VCaP (cell line): ENCODE measurements at regions not wholly inside any gene's neighbourhood (a gene's known extent, or its start where the extent isn't known, plus 50 kb on each side); places are given as distances from the start of the nearest gene placed in this dataset.

Experiments used
- H3K27ac ChIP-seq: fragments of 450-650 bp; 2 replicates; pipeline ENCODE4 v1.5.1; 2017
- CTCF ChIP-seq: fragments of 450-650 bp; conservative IDR thresholded peaks from 2 replicates; pipeline ENCODE4 v1.5.1; 2017; ENCODE audit warnings: mild to moderate bottlenecking, moderate library complexity

DNA sequence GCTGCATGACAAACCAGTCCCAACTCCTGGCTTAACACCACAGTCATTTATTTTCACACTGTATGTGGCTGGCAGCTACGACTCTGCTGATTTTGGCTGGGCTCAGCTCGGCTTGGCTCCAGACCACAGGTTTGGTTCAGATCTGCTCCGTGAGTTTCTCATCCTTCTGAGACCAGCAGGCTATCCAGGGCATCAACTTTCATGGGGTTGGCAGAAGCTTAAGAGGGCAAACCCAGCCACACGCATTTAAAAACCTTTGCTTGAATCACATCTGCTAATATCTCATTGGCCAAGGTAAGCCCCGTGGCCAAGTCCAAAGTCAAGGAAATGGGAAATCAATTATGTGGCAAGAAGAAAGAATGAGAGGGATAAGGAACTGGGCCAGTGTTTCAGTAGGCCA is 574.2 kb downstream of the MATN1 start:
- H3K27ac ChIP-seq = no peak overlapping the region
- no peak for TF ChIP-seq CTCF

DNA sequence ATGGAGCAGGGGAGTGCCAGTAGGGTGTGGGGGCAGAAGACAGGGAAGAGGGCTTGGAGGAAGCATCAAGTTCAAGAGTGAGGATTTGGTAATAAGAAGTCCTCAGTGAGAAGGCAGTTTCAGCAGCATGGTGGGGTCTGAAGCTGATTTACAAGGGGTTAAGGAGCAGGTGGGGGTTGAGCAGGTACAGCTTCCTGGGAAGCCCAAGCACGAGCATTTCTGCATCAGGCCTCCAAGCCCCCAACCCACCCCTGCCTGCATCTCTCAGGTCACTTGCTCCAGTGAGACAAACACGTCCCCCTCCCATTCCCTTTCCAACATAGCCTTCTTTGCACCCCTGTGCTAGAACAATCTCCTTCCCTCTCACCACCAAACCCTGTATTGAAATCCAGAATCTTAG is 574.7 kb downstream of the MATN1 start:
- no peak overlapping the region for H3K27ac ChIP-seq
- no peak for TF ChIP-seq CTCF

- H3K27ac ChIP-seq = no peak overlapping the region
- TF ChIP-seq CTCF = no peak
Measured at GRCh38 chr1:30147188-30147587, 576.2 kb downstream of the MATN1 start.

GRCh38 chr1:30146448-30146847 is 576.9 kb downstream of the MATN1 start:
- H3K27ac ChIP-seq = no peak overlapping the region
- no peak for TF ChIP-seq CTCF

GRCh38 chr1:30145723-30146303 is 577.6 kb downstream of the MATN1 start:
- H3K27ac ChIP-seq = no peak overlapping the region
- no peak for TF ChIP-seq CTCF

DNA sequence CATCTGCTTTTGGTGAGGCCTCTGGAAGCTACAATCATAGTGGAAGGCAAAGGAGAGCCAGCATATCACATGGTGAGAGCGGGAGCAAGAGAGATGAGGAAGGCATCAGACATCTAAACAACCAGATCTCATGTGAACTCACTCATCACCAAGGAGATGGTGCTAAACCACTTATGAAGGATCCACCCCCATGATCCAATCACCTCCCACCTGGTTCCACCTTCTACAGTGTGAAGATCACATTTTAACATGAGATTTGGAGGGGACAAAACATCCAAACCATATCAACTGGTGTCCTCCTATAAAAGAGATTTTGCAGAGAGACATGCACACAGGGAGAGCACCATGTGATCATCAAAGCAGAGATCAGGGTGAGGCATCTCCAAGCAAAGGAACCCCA is 578.6 kb downstream of the MATN1 start:
- TF ChIP-seq CTCF = no peak
- H3K27ac ChIP-seq = no peak overlapping the region

DNA sequence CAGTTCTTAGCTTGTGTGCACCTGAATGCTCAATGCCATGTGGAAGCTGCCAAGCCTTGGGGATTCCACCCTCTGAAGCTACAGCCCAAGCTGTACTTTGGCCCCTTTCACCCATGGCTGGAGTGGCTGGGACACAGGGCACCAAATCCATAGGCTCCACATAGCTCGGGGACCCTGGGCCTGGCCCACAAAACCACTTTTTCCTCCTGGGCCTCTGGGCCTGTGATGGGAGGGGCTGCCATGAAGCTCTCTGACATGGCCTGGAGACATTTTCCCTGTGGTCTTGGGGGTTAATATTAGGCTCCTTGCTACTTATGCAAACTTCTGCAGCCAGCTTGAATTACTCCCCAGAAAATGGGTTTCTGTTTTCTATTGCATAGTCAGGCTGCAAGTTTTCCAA is 579.9 kb downstream of the MATN1 start:
- no peak for TF ChIP-seq CTCF

More for the DNA sequence above, 579.9 kb downstream of the MATN1 start:
- no peak overlapping the region for H3K27ac ChIP-seq
